HG03025 (cell line): ENCODE measurements at regions not wholly inside any gene's neighbourhood (a gene's known extent, or its start where the extent isn't known, plus 50 kb on each side); places are given as distances from the start of the nearest gene placed in this dataset.
"Not testable (repeated sequence)": the region's sequence is repeated elsewhere in the genome, so short reads cannot be mapped to it uniquely, and the experiment has no call there.

Experiments used
- ATAC-seq: cut with Tn5 transposase; IDR thresholded peaks from one replicate; pipeline ENCODE4 v1.9.1; 2021; ENCODE audit warnings: mild to moderate bottlenecking, moderate library complexity; ENCODE audit not compliant: unreplicated experiment, low FRiP score

- ATAC-seq: no peak
Measured at GRCh38 chr5:152683205-152683604, 278.1 kb upstream of the NMUR2 start.

GRCh38 chr5:152686931-152687330 is 281.9 kb upstream of the NMUR2 start:
- ATAC-seq: no peak

GRCh38 chr5:152688561-152689249 is 283.6 kb upstream of the NMUR2 start:
- ATAC-seq: no peak

GRCh38 chr5:152689250-152689711 is 284.2 kb upstream of the NMUR2 start:
- no peak for ATAC-seq

DNA sequence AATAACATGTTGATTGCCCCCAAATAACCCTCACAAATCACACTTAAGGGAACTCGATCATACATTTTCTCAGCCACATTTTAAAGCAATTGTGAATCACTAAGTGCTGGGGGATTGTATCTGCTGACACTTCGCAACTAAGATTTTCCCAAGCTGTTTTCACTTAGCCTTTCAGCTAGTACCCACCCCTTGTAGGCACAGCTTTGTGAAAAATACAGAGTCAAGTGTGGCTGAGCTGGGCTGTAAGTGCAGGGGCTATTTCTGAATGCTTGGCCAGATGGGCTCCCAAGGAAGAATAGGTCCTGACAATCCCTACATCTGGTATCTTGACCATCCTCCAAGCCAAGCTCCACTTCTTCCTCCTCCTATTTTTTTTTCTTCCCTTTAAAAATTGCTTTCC is 289.2 kb upstream of the NMUR2 start:
- no peak for ATAC-seq

- no peak for ATAC-seq
Measured at GRCh38 chr5:152701305-152701949, 296.3 kb upstream of the NMUR2 start.

DNA sequence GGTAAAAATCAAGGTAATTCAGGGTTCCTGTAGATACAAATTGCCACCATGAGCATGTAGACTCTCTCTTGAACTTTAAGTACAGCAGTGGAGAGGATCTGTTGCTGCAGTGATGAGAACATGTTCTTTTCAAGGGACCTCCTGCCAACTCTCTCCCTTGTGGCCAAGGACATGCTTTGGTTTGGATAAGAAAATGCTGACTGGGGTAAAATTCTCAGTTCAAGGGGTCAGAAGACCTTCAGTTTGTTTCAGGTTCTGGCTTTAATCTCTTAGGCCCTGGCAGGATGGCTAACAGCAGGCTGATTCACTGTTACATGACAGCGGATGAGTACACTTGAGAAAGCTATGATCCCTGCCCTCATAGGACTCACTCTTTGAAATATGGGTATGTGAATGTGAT is 299.2 kb upstream of the NMUR2 start:
- no peak for ATAC-seq

GRCh38 chr5:152711801-152712388 is 306.8 kb upstream of the NMUR2 start:
- no peak for ATAC-seq

DNA sequence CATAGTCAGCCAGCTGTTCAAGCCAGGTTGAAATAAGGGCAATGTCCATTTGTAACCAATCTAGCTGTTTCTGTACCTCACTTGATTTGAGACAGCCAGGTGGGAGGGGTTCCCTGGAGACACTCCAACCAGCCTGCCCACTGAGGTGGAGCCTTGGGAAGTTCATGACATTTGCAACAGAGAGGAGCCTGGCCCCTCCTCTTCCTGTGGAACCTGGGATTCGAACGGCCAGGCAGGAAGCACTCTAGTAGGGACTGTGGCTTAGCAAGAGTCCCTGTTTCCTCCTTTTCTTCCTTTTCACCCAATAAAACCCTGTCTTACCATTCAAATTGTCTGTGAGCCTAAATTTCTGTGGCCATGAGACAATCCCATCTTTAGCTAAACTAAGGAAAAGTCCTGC is 312.3 kb upstream of the NMUR2 start:
- ATAC-seq: no peak

GRCh38 chr5:152723482-152723881 is 318.4 kb upstream of the NMUR2 start:
- ATAC-seq: no peak

- ATAC-seq: no peak
Measured at GRCh38 chr5:152730176-152730575, 325.1 kb upstream of the NMUR2 start.

DNA sequence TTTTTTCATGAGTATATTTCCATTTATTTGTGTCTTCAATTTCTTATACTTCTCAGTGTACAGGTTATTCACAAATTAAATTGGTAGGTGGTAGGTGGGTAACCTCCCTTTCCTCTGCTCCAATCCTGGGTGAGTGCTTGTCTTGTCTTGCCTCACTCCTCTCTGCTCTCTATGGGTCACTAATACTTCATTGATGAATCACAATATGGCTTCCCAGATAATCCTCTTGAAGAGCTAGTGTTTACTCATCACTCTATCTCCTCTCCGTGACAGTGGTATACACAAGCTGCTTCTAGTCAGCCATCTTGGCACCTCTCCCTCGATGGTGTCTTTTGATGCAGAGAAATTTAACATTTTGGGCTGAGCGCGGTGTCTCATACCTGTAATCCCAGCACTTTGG is 331.8 kb upstream of the NMUR2 start:
- no peak for ATAC-seq

DNA sequence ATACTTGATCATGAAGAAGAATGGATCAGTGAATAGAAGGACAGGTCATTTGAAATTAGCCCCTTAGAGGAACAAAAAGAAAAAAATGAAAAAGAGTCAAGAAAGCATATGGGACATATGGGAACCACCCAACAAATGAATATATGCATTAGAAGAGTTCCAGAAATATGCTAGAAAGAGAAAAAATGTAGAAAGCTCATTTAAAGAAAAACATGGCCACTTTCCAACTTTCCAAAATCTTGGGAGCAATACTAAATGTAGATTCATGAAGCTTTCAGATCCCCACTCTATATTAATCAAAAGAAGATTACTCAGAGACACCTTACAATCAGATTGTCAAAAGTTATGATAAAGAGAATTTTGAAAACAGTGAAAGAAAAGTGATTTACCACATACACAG is 334.8 kb upstream of the NMUR2 start:
- no peak for ATAC-seq

GRCh38 chr5:152741126-152741525 is 336.0 kb upstream of the NMUR2 start:
- ATAC-seq: not testable (repeated sequence)

DNA sequence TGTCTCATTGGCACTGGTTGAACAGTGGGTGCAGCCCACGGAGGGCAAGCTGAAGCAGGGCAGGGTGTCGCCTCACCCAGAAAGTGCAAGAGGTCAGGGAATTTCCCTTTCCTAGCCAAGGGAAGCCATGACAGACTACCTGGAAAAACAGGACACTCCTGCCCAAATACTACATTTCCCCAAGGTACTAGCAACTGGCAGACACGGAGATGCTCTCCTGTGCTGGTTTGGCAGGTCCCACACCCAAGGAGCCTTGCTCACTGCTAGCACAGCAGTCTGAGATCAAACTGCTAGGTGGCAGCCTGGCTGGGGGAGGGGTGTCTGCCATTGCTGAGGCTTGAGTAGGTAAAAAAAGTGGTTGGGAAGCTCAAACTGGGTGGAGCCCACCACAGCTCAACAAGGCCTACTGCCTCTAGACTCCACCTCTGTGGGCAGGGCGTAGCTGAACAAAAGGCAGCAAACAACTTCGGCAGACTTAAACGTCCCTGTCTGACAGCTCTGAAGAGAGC is 382.7 kb upstream of the NMUR2 start:
- not testable (repeated sequence) for ATAC-seq

DNA sequence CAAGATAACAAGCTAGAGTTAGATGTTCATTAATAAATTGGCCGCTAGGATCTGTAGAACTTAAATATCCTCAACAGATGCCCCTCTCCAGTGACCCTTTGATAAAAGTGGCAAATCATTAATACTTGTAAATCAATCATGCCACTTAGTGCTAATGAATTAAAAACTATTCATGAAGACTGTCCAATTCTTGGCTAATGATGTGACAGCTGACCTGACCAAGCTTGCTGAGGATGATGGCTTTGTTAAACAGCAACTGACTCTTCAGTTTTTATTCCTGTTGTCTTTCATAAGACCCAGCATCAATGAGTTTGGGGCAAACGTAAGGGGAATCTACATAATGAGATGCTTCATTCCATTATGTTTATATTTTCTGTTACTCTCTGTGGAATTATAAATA is 396.8 kb upstream of the NMUR2 start:
- ATAC-seq: no peak

GRCh38 chr5:152804179-152804578 is 399.1 kb upstream of the NMUR2 start:
- ATAC-seq: no peak

DNA sequence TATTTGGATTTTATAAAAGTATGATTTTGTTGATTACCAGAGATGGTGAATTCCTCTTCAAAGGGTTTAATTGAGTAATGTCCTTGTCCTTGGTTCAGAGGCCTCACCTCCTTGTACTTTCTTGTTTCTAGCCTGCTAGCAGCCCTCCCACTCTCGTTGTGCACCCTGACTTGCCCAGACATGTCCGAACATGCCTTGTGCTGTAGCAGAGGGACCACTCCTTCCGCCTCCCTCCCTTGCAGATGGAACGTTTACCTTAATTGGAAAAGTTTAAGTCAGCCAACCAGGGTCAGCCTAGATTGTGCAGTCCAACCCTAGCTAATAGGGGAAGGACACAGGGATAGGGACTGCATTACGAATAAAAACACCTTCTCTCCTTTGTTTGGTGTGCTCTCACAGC is 406.9 kb upstream of the NMUR2 start:
- ATAC-seq: no peak

DNA sequence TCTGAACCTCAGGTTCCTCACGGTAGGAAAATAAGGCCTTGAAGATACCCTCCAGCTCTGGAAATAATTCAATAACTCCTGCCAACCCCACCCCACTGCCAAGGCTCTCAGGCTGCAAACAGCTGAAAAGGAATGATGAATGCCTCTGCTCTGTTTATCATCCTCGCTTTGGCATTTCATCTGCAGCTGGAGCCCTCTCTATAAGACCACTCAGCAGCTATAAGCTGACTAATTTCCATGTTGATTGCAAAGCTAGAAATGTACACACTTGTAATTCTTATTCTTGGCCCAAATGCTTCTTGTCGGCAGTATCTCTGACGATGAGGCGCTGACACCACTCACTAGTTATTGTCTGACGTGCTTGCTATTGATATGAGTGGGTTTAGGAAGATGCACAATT is 408.4 kb upstream of the NMUR2 start:
- ATAC-seq: no peak

DNA sequence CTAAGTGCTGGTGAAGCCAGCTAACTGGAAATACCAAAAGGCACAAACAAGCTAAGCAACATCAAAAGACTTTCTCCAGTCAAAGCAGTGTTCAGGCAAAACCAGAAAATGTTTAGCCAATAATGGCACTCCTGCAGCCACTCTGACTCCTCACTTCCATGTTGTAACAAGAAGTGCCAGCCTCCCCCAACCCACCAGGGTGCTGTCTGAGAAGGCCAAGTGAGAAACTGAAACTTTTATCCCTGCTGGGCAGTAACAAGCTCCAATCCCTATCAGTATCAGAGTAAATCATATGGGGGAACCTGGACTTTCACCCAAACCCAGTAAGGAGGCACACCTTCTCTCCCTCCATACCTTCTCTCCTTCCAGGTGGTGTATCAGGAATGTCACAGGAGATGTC is 414.8 kb upstream of the NMUR2 start:
- ATAC-seq: no peak

DNA sequence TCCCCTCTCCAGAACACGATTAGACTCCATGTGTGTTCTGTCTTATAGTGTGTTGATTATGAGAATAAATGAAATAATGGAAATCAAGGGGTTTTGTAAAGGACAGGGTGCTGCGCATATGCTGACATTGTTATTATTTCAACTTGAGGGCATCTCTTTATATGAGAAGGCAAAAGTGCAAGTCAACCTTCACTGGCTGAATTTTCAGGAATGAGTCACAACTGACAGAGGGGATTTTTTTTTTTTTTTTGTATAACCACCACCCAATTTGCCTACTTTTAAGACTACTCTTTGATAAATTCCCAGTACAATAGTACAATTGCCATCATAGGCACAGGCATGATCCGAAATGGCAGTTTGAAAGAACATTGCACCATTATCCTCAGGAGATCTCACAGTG is 419.2 kb upstream of the NMUR2 start:
- ATAC-seq: no peak
